GM12878 (cell line): ENCODE measurements at regions not wholly inside any gene's neighbourhood (a gene's known extent, or its start where the extent isn't known, plus 50 kb on each side); places are given as distances from the start of the nearest gene placed in this dataset.

Experiments used
- ATAC-seq: fragments of 200-7000 bp; cut with Tn5 transposase; 3 replicates; pipeline ENCODE4 v1.9.1; 2020; ENCODE audit warnings: mild to moderate bottlenecking, moderate library complexity
- BruUV-seq: library from RNA; stranded (reverse); fragments of 400-500 nt; replicated peaks from 2 replicates; lab custom pipeline; 2021; lab: Mats Ljungman, UMichigan
- CTCF ChIA-PET: fragments of 300-600 bp; sonication (Branson Sonifier 250); formaldehyde crosslinking; extraction: SDS; loops from one replicate; lab custom pipeline; 2021; ENCODE audit warnings: inconsistent platforms; lab: Yijun Ruan, JAX
- POLR2A ChIA-PET: fragments of 350-600 bp; formaldehyde crosslinking; extraction: SDS; loops from one replicate; lab custom pipeline; 2021; ENCODE audit warnings: inconsistent platforms; lab: Charles Lee
- RAD21 ChIA-PET: fragments of 300-600 bp; sonication (Branson Sonifier 250); formaldehyde crosslinking; loops from one replicate; lab custom pipeline; 2023; ENCODE audit warnings: antibody characterized with exemption; ENCODE audit not compliant: unreplicated experiment; lab: Charles Lee
- SMC1A ChIA-PET: fragments of 300-600 bp; sonication (Branson Sonifier 250); formaldehyde crosslinking; loops from one replicate; lab custom pipeline; 2023; ENCODE audit not compliant: unreplicated experiment, uncharacterized antibody; lab: Charles Lee
- DNase-seq: peaks from one replicate; pipeline ENCODE4 v3.0.0-alpha.2; 2011; ENCODE audit warnings: low read depth, low spot score
- FAIRE-seq: peaks from 3 replicates; lab custom pipeline; 2011; peaks lifted over from hg19 to GRCh38; lab: Jason Lieb, UNC
- H2AFZ ChIP-seq: 2 replicates; pipeline ENCODE4 v1.6.0; 2011; ENCODE audit warnings: low read depth, low read length, control low read depth; ENCODE audit not compliant: control insufficient read depth
- H3K27ac ChIP-seq: 2 replicates; pipeline ENCODE4 v1.5.1; 2011; ENCODE audit warnings: control low read depth; ENCODE audit not compliant: control insufficient read depth, insufficient read depth
- H3K27me3 ChIP-seq, 2 experiments: replicated peaks in 1 of 2; 2 replicates each; pipeline versions ENCODE4 v1.6.0 to v1.6.1; 2011; ENCODE audit warnings: low read length in 1 of 2; ENCODE audit not compliant: control insufficient read depth in 2 of 2, insufficient read depth in 2 of 2
- H3K36me3 ChIP-seq, 2 experiments: 2 replicates each; pipeline ENCODE4 v1.5.1; 2011; ENCODE audit warnings: low read length in 1 of 2; ENCODE audit not compliant: control insufficient read depth in 2 of 2, insufficient read depth in 2 of 2
- H3K4me1 ChIP-seq: 2 replicates; pipeline ENCODE4 v1.6.1; 2011; ENCODE audit warnings: mild to moderate bottlenecking, low read length, moderate library complexity, mixed read lengths; ENCODE audit not compliant: control insufficient read depth, insufficient read depth
- H3K4me2 ChIP-seq: 2 replicates; pipeline ENCODE4 v1.6.0; 2011; ENCODE audit warnings: control low read depth; ENCODE audit not compliant: control insufficient read depth, insufficient read depth
- H3K4me3 ChIP-seq: fragments of 200-600 bp; sonication (generic); 2 replicates; pipeline ENCODE4 v1.5.1; 2016
- H3K79me2 ChIP-seq: 2 replicates; pipeline ENCODE4 v1.6.0; 2011; ENCODE audit warnings: low read length; ENCODE audit not compliant: control insufficient read depth, insufficient read depth
- H3K9ac ChIP-seq: 2 replicates; pipeline ENCODE4 v1.8.0; 2011; ENCODE audit warnings: low read length, control low read depth, mixed read lengths; ENCODE audit not compliant: control insufficient read depth, insufficient read depth
- H3K9me3 ChIP-seq: replicated peaks from 3 replicates; pipeline ENCODE4 v1.5.1; 2011; ENCODE audit warnings: mild to moderate bottlenecking, low read length; ENCODE audit not compliant: control insufficient read depth, insufficient read depth
- H4K20me1 ChIP-seq: 2 replicates; pipeline ENCODE4 v1.6.0; 2011; ENCODE audit not compliant: control insufficient read depth, insufficient read depth
- MYB ChIP-seq: fragments of 150-350 bp; IDR thresholded peaks from 2 replicates; pipeline ENCODE4 v1.6.1; 2014; ENCODE audit warnings: mild to moderate bottlenecking, low read depth, low read length, borderline replicate concordance
- REST ChIP-seq: IDR thresholded peaks from 2 replicates; pipeline ENCODE4 v1.6.1; 2012; ENCODE audit warnings: mild to moderate bottlenecking, low read depth, low read length
- SMAD5 ChIP-seq: IDR thresholded peaks from 2 replicates; pipeline ENCODE4 v1.6.1; 2016; ENCODE audit warnings: antibody characterized with exemption, low read depth
- SPI1 ChIP-seq: IDR thresholded peaks from 2 replicates; pipeline ENCODE4 v1.6.1; 2011; ENCODE audit warnings: low read depth, mild to moderate bottlenecking, low read length, moderate library complexity, borderline replicate concordance; ENCODE audit not compliant: insufficient read depth
- WGBS: methylation state at CpG from one replicate; pipeline ENCODE4 v1.1.6; 2016; ENCODE audit warnings: low lambda C conversion rate; ENCODE audit not compliant: insufficient replicate concordance, insufficient coverage; ENCODE audit errors: missing lambda C conversion rate; 5-methylcytosine and 5-hydroxymethylcytosine counted together
- in situ Hi-C: fragments of 300-500 bp; cut with MboI; formaldehyde crosslinking; loops from 9 replicates; pipeline ENCODE4 v1.14.3; 2018; ENCODE audit warnings: mixed read lengths
- intact Hi-C: fragments of 100-400 bp; cut with micrococcal nuclease; formaldehyde crosslinking; loops from one replicate; pipeline ENCODE4 v1.14.2; 2022; ENCODE audit not compliant: unreplicated experiment

- Histone ChIP-seq H3K4me3 (no peak overlapping the region), H3K36me3 (no peaks in the 10 kb centered on the region), H3K79me2 (no peaks in the 10 kb centered on the region), H3K4me2 (no peak overlapping the region), H2AFZ (no peak overlapping the region), H3K27ac (no peak overlapping the region), H3K9me3 (no peaks in the 10 kb centered on the region), H3K9ac (no peak overlapping the region), H3K27me3 (no peaks in the 10 kb centered on the region), H3K4me1 (no peaks in the 10 kb centered on the region), H4K20me1 (no peaks in the 10 kb centered on the region)
- BruUV-seq, result no TSS peak
- 4% methylated on average over 1 of the region's 1 CpG for WGBS
- ChIA-PET CTCF (no interaction called here), RAD21 (no interaction called here), SMC1A (no interaction called here), POLR2A (no interaction called here)
- intact Hi-C loops, result no loop called here
- FAIRE-seq (no peak), DNase-seq (no peak), ATAC-seq (no peak)
- in situ Hi-C loops, result no loop called here
- no peak for TF ChIP-seq SPI1
- TF ChIP-seq REST, result no peak
These were observed 625.3 kb upstream of the PRR20A start for GRCh38 chr13:56515441-56515840.

GRCh38 chr13:56528040-56528790, 612.5 kb upstream of the PRR20A start:
- 0% methylated on average over 1 of the region's 1 CpG for WGBS
- Histone ChIP-seq H4K20me1 (no peaks in the 10 kb centered on the region), H3K4me3 (no peak overlapping the region), H3K9ac (no peak overlapping the region), H3K27me3 (no peaks in the 10 kb centered on the region), H3K4me2 (no peak overlapping the region), H3K79me2 (no peaks in the 10 kb centered on the region), H2AFZ (no peak overlapping the region), H3K9me3 (no peaks in the 10 kb centered on the region), H3K27ac (no peak overlapping the region), H3K4me1 (no peaks in the 10 kb centered on the region), H3K36me3 (no peaks in the 10 kb centered on the region)
- CTCF ChIA-PET, result no interaction called here
- RAD21 ChIA-PET, result no interaction called here
- DNase-seq (no peak), ATAC-seq (no peak), FAIRE-seq (no peak)
- SMC1A ChIA-PET, result no interaction called here
- in situ Hi-C loops (no loop called here), intact Hi-C loops (no loop called here)
- TF ChIP-seq SMAD5, result no peak
- TF ChIP-seq MYB, result no peak
- BruUV-seq, result no TSS peak
- POLR2A ChIA-PET, result no interaction called here
